ENCODE measurements at regions not wholly inside any gene's neighbourhood (a gene's known extent, or its start where the extent isn't known, plus 50 kb on each side); places are given as distances from the start of the nearest gene placed in this dataset.

DNA sequence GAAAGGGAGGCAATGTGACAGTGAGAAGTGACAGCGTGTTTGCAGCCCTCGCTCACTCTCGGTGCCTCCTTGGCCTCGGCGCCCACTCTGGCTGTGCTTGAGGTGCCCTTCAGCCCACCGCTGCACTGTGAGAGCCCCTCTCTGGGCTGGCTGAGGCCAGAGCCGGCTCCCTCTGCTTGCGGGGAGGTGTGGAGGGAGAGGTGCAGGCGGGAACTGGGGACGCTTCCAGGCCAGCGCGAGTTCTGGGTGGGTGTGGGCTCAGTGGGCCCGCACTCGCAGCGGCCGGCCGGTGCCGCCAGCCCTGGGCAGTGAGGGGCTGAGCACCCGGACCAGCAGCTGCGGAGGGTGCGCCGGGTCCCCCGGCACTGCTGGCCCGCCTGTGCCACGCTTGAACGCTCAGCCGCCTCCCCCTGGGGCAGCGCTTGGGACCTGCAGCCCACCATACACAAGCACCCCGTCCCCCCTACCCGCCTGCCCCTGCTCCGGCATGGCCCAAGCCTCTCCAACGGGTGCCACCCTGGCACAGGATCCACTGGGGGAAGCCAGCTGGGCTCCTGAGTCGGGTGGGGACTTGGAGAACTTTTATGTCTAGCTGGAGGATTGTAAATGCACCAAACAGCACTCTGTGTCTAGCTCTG lies 1142.8 kb upstream of the INTU start (continued):
- TF ChIP-seq, protein P1, sequence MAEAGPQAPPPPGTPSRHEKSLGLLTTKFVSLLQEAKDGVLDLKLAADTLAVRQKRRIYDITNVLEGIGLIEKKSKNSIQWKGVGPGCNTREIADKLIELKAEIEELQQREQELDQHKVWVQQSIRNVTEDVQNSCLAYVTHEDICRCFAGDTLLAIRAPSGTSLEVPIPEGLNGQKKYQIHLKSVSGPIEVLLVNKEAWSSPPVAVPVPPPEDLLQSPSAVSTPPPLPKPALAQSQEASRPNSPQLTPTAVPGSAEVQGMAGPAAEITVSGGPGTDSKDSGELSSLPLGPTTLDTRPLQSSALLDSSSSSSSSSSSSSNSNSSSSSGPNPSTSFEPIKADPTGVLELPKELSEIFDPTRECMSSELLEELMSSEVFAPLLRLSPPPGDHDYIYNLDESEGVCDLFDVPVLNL (CRISPR knock-in tag; IDR thresholded peaks at IDR 0.05; ENCODE audit: borderline replicate concordance, low read depth), result no peak
- TF ChIP-seq ZNF263 (CRISPR knock-in tag; IDR thresholded peaks at IDR 0.05; ENCODE audit: low read depth) (no peak), CREM (CRISPR knock-in tag; IDR thresholded peaks at IDR 0.05) (no peak), ETV6 (CRISPR knock-in tag; IDR thresholded peaks at IDR 0.05) (no peak), OVOL2 (CRISPR knock-in tag; IDR thresholded peaks at IDR 0.05; ENCODE audit: borderline replicate concordance) (no peak), ATF1 (CRISPR knock-in tag; IDR thresholded peaks at IDR 0.05) (no peak)
- TF ChIP-seq, protein P2, sequence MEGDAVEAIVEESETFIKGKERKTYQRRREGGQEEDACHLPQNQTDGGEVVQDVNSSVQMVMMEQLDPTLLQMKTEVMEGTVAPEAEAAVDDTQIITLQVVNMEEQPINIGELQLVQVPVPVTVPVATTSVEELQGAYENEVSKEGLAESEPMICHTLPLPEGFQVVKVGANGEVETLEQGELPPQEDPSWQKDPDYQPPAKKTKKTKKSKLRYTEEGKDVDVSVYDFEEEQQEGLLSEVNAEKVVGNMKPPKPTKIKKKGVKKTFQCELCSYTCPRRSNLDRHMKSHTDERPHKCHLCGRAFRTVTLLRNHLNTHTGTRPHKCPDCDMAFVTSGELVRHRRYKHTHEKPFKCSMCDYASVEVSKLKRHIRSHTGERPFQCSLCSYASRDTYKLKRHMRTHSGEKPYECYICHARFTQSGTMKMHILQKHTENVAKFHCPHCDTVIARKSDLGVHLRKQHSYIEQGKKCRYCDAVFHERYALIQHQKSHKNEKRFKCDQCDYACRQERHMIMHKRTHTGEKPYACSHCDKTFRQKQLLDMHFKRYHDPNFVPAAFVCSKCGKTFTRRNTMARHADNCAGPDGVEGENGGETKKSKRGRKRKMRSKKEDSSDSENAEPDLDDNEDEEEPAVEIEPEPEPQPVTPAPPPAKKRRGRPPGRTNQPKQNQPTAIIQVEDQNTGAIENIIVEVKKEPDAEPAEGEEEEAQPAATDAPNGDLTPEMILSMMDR (IDR thresholded peaks at IDR 0.05), result no peak
- TF ChIP-seq, protein P3, sequence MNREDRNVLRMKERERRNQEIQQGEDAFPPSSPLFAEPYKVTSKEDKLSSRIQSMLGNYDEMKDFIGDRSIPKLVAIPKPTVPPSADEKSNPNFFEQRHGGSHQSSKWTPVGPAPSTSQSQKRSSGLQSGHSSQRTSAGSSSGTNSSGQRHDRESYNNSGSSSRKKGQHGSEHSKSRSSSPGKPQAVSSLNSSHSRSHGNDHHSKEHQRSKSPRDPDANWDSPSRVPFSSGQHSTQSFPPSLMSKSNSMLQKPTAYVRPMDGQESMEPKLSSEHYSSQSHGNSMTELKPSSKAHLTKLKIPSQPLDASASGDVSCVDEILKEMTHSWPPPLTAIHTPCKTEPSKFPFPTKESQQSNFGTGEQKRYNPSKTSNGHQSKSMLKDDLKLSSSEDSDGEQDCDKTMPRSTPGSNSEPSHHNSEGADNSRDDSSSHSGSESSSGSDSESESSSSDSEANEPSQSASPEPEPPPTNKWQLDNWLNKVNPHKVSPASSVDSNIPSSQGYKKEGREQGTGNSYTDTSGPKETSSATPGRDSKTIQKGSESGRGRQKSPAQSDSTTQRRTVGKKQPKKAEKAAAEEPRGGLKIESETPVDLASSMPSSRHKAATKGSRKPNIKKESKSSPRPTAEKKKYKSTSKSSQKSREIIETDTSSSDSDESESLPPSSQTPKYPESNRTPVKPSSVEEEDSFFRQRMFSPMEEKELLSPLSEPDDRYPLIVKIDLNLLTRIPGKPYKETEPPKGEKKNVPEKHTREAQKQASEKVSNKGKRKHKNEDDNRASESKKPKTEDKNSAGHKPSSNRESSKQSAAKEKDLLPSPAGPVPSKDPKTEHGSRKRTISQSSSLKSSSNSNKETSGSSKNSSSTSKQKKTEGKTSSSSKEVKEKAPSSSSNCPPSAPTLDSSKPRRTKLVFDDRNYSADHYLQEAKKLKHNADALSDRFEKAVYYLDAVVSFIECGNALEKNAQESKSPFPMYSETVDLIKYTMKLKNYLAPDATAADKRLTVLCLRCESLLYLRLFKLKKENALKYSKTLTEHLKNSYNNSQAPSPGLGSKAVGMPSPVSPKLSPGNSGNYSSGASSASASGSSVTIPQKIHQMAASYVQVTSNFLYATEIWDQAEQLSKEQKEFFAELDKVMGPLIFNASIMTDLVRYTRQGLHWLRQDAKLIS (CRISPR knock-in tag; IDR thresholded peaks at IDR 0.05; ENCODE audit: borderline replicate concordance), result no peak

DNA sequence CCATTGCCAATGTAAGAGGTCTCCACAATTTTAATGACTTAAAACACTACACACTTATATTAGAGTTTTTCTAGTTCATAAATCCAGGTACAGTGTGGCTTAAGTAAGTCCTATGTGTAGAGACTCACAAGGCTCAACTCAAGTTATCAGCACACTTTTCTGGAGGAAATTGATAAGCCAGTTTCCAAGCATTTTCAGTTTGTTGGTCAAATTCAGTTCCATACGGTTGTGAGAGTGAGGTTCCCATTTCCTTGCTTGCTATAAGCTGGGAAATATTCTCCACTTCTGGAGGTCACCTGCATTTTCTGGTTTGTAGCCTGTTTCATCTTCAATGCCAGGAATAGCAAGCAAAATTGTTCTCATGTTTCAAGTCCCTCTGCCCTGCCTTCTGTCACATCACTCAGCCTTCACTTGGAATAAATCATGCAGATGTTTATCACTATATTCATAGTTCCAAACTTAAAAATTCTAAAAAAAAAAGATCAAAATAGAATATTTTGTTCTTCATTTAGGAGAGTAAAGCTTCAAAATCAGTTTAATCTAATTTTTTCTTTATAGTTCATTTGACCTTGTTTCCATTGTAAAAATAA lies 1137.5 kb upstream of the INTU start:
- no peak overlapping the region for H3K27ac Mint-ChIP-seq
- no peaks in the 10 kb centered on the region for H3K36me3 Mint-ChIP-seq
- CTCF ChIA-PET, result no interaction called here
- TF ChIP-seq, protein P4, sequence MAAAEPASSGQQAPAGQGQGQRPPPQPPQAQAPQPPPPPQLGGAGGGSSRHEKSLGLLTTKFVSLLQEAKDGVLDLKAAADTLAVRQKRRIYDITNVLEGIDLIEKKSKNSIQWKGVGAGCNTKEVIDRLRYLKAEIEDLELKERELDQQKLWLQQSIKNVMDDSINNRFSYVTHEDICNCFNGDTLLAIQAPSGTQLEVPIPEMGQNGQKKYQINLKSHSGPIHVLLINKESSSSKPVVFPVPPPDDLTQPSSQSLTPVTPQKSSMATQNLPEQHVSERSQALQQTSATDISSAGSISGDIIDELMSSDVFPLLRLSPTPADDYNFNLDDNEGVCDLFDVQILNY (CRISPR knock-in tag; IDR thresholded peaks at IDR 0.05), result no peak
- TF ChIP-seq SP1 (CRISPR knock-in tag; conservative IDR thresholded peaks at IDR 0.05) (no peak), ATF1 (CRISPR knock-in tag; IDR thresholded peaks at IDR 0.05) (no peak), FOXJ3 (CRISPR knock-in tag; IDR thresholded peaks at IDR 0.05; ENCODE audit: borderline replicate concordance) (no peak), MYBL2 (CRISPR knock-in tag; IDR thresholded peaks at IDR 0.05) (no peak), SMAD3 (CRISPR knock-in tag; IDR thresholded peaks at IDR 0.05; ENCODE audit: borderline replicate concordance) (no peak), TEAD1 (CRISPR knock-in tag; IDR thresholded peaks at IDR 0.05) (no peak), GABPB1 (CRISPR knock-in tag; IDR thresholded peaks at IDR 0.05) (no peak), CREM (CRISPR knock-in tag; IDR thresholded peaks at IDR 0.05) (no peak), OVOL2 (CRISPR knock-in tag; IDR thresholded peaks at IDR 0.05; ENCODE audit: borderline replicate concordance) (no peak)
- TF ChIP-seq, protein P5, sequence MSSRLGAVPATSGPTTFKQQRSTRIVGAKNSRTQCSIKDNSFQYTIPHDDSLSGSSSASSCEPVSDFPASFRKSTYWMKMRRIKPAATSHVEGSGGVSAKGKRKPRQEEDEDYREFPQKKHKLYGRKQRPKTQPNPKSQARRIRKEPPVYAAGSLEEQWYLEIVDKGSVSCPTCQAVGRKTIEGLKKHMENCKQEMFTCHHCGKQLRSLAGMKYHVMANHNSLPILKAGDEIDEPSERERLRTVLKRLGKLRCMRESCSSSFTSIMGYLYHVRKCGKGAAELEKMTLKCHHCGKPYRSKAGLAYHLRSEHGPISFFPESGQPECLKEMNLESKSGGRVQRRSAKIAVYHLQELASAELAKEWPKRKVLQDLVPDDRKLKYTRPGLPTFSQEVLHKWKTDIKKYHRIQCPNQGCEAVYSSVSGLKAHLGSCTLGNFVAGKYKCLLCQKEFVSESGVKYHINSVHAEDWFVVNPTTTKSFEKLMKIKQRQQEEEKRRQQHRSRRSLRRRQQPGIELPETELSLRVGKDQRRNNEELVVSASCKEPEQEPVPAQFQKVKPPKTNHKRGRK (CRISPR knock-in tag; IDR thresholded peaks at IDR 0.05; ENCODE audit: borderline replicate concordance), result no peak
- TF ChIP-seq, protein P6, sequence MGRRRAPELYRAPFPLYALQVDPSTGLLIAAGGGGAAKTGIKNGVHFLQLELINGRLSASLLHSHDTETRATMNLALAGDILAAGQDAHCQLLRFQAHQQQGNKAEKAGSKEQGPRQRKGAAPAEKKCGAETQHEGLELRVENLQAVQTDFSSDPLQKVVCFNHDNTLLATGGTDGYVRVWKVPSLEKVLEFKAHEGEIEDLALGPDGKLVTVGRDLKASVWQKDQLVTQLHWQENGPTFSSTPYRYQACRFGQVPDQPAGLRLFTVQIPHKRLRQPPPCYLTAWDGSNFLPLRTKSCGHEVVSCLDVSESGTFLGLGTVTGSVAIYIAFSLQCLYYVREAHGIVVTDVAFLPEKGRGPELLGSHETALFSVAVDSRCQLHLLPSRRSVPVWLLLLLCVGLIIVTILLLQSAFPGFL (CRISPR knock-in tag; IDR thresholded peaks at IDR 0.05; ENCODE audit: borderline replicate concordance), result no peak
- TF ChIP-seq, protein P7, sequence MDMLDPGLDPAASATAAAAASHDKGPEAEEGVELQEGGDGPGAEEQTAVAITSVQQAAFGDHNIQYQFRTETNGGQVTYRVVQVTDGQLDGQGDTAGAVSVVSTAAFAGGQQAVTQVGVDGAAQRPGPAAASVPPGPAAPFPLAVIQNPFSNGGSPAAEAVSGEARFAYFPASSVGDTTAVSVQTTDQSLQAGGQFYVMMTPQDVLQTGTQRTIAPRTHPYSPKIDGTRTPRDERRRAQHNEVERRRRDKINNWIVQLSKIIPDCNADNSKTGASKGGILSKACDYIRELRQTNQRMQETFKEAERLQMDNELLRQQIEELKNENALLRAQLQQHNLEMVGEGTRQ (CRISPR knock-in tag; IDR thresholded peaks at IDR 0.05), result no peak
- peaks cover 25% of the 10 kb centered on the region for H3K9me3 Mint-ChIP-seq
- DNase-seq (ENCODE audit: low spot score) (no peak), ATAC-seq (no peak)
- H3K4me3 Mint-ChIP-seq, result no peak overlapping the region
- H3K27me3 Mint-ChIP-seq (ENCODE audit: low read depth), result no peaks in the 10 kb centered on the region
- POLR2A ChIA-PET, result no interaction called here
- H3K4me1 Mint-ChIP-seq, result no peaks in the 10 kb centered on the region
